SJSA1 (cell line): ENCODE measurements at regions not wholly inside any gene's neighbourhood (a gene's known extent, or its start where the extent isn't known, plus 50 kb on each side); places are given as distances from the start of the nearest gene placed in this dataset.

Source experiments
- DNase-seq, 2 experiments: peaks; one replicate each; pipeline ENCODE4 v3.0.0-alpha.2; 2015 to 2020; ENCODE audit warnings: low spot score in 2 of 2, low read depth in 1 of 2
- H3K27ac ChIP-seq: fragments of 250-450 bp; sonication (Bioruptor Pico); 2 replicates; pipeline ENCODE4 v1.5.1; 2020; ENCODE audit warnings: mild to moderate bottlenecking, moderate library complexity
- H3K27me3 ChIP-seq: fragments of 250-450 bp; sonication (Bioruptor Pico); replicated peaks from 2 replicates; pipeline ENCODE4 v1.5.1; 2020; ENCODE audit warnings: mild to moderate bottlenecking, moderate library complexity
- H3K36me3 ChIP-seq: fragments of 250-450 bp; sonication (Bioruptor Pico); 2 replicates; pipeline ENCODE4 v1.5.1; 2020; ENCODE audit warnings: mild to moderate bottlenecking
- H3K4me1 ChIP-seq: fragments of 250-450 bp; sonication (Bioruptor Pico); replicated peaks from 2 replicates; pipeline ENCODE4 v1.6.1; 2021; ENCODE audit warnings: mild to moderate bottlenecking
- H3K4me3 ChIP-seq: fragments of 250-450 bp; sonication (Bioruptor Pico); 2 replicates; pipeline ENCODE4 v1.5.1; 2020; ENCODE audit warnings: mild to moderate bottlenecking
- H3K9me3 ChIP-seq: fragments of 250-450 bp; sonication (Bioruptor Pico); replicated peaks from 2 replicates; pipeline ENCODE4 v1.5.1; 2020; ENCODE audit warnings: mild to moderate bottlenecking

GRCh38 chr5:89265511-89266179 is 382.7 kb upstream of the MEF2C start:
- Histone ChIP-seq H3K4me3 (no peak overlapping the region), H3K9me3 (no peaks in the 10 kb centered on the region), H3K4me1 (peaks cover 15% of the 10 kb centered on the region), H3K27ac (peak overlapping the region; percentile 31; the same call in 1 of the 2 replicates), H3K36me3 (no peaks in the 10 kb centered on the region), H3K27me3 (no peaks in the 10 kb centered on the region)
- peak in 1 of 2 experiments; percentile 29 for DNase-seq

- Histone ChIP-seq H3K9me3 (no peaks in the 10 kb centered on the region), H3K27ac (no peak overlapping the region), H3K4me1 (peaks cover 15% of the 10 kb centered on the region), H3K36me3 (no peaks in the 10 kb centered on the region), H3K4me3 (no peak overlapping the region), H3K27me3 (no peaks in the 10 kb centered on the region)
- DNase-seq: no peak
These were observed 380.9 kb upstream of the MEF2C start for GRCh38 chr5:89263846-89264245.

- Histone ChIP-seq H3K4me3 (no peak overlapping the region), H3K4me1 (peaks cover 15% of the 10 kb centered on the region), H3K9me3 (no peaks in the 10 kb centered on the region), H3K36me3 (no peaks in the 10 kb centered on the region), H3K27ac (no peak overlapping the region), H3K27me3 (no peaks in the 10 kb centered on the region)
- DNase-seq: no peak
These were observed 379.0 kb upstream of the MEF2C start for GRCh38 chr5:89262030-89262429.

GRCh38 chr5:89260254-89260653 is 377.3 kb upstream of the MEF2C start:
- Histone ChIP-seq H3K27ac (no peak overlapping the region), H3K27me3 (no peaks in the 10 kb centered on the region), H3K9me3 (no peaks in the 10 kb centered on the region), H3K4me1 (peaks cover 7% of the 10 kb centered on the region), H3K36me3 (no peaks in the 10 kb centered on the region), H3K4me3 (no peak overlapping the region)
- no peak for DNase-seq

- Histone ChIP-seq H3K27ac (no peak overlapping the region), H3K27me3 (no peaks in the 10 kb centered on the region), H3K9me3 (no peaks in the 10 kb centered on the region), H3K4me1 (no peaks in the 10 kb centered on the region), H3K36me3 (no peaks in the 10 kb centered on the region), H3K4me3 (no peak overlapping the region)
- DNase-seq: peak in 1 of 2 experiments; percentile 7
These were observed 373.0 kb upstream of the MEF2C start for GRCh38 chr5:89255845-89256463.

- no peaks in the 10 kb centered on the region for H3K4me1 ChIP-seq
- no peaks in the 10 kb centered on the region for H3K9me3 ChIP-seq
- H3K4me3 ChIP-seq: no peak overlapping the region
- H3K27me3 ChIP-seq: no peaks in the 10 kb centered on the region
- no peaks in the 10 kb centered on the region for H3K36me3 ChIP-seq
- no peak overlapping the region for H3K27ac ChIP-seq
- no peak for DNase-seq
These were observed 370.8 kb upstream of the MEF2C start for GRCh38 chr5:89253666-89254352.

- Histone ChIP-seq H3K27me3 (no peaks in the 10 kb centered on the region), H3K4me3 (no peak overlapping the region), H3K27ac (no peak overlapping the region), H3K9me3 (no peaks in the 10 kb centered on the region), H3K4me1 (no peaks in the 10 kb centered on the region), H3K36me3 (no peaks in the 10 kb centered on the region)
- DNase-seq: no peak
These were observed 363.9 kb upstream of the MEF2C start for GRCh38 chr5:89246864-89247263.

GRCh38 chr5:89246252-89246651 is 363.3 kb upstream of the MEF2C start:
- no peak for DNase-seq
- no peaks in the 10 kb centered on the region for H3K36me3 ChIP-seq
- H3K9me3 ChIP-seq: no peaks in the 10 kb centered on the region
- no peak overlapping the region for H3K27ac ChIP-seq
- H3K4me1 ChIP-seq: no peaks in the 10 kb centered on the region
- no peak overlapping the region for H3K4me3 ChIP-seq
- H3K27me3 ChIP-seq: no peaks in the 10 kb centered on the region

- no peak overlapping the region for H3K27ac ChIP-seq
These were observed 360.6 kb upstream of the MEF2C start for GRCh38 chr5:89243611-89244010.

GRCh38 chr5:89241186-89241585 is 358.2 kb upstream of the MEF2C start:
- H3K36me3 ChIP-seq: no peaks in the 10 kb centered on the region
- H3K27me3 ChIP-seq: no peaks in the 10 kb centered on the region
- H3K27ac ChIP-seq: no peak overlapping the region
- H3K4me3 ChIP-seq: no peak overlapping the region
- DNase-seq: peak in 1 of 2 experiments; percentile 16
- H3K4me1 ChIP-seq: peaks cover 3% of the 10 kb centered on the region; the same call in 1 of the 2 replicates
- H3K9me3 ChIP-seq: no peaks in the 10 kb centered on the region

More at GRCh38 chr5:89243611-89244010, 360.6 kb upstream of the MEF2C start:
- no peaks in the 10 kb centered on the region for H3K9me3 ChIP-seq
- DNase-seq: no peak
- no peaks in the 10 kb centered on the region for H3K27me3 ChIP-seq
- H3K36me3 ChIP-seq: no peaks in the 10 kb centered on the region
- H3K4me1 ChIP-seq: no peaks in the 10 kb centered on the region
- H3K4me3 ChIP-seq: no peak overlapping the region

GRCh38 chr5:89236900-89237299 is 353.9 kb upstream of the MEF2C start:
- DNase-seq: peak in 1 of 2 experiments; percentile 22
- no peak overlapping the region for H3K4me3 ChIP-seq
- H3K27ac ChIP-seq: no peak overlapping the region
- H3K9me3 ChIP-seq: no peaks in the 10 kb centered on the region
- no peaks in the 10 kb centered on the region for H3K27me3 ChIP-seq
- peaks cover 3% of the 10 kb centered on the region; the same call in 1 of the 2 replicates for H3K4me1 ChIP-seq
- no peaks in the 10 kb centered on the region for H3K36me3 ChIP-seq

GRCh38 chr5:89233462-89233861 is 350.5 kb upstream of the MEF2C start:
- Histone ChIP-seq H3K27me3 (no peaks in the 10 kb centered on the region), H3K36me3 (no peaks in the 10 kb centered on the region)
- no peak for DNase-seq

GRCh38 chr5:89232139-89232603 is 349.2 kb upstream of the MEF2C start:
- no peaks in the 10 kb centered on the region for H3K9me3 ChIP-seq
- H3K4me3 ChIP-seq: no peak overlapping the region
- H3K27me3 ChIP-seq: no peaks in the 10 kb centered on the region
- no peak overlapping the region for H3K27ac ChIP-seq
- DNase-seq: no peak
- H3K36me3 ChIP-seq: no peaks in the 10 kb centered on the region
- peaks cover 3% of the 10 kb centered on the region; the same call in 1 of the 2 replicates for H3K4me1 ChIP-seq

More at GRCh38 chr5:89233462-89233861, 350.5 kb upstream of the MEF2C start:
- no peaks in the 10 kb centered on the region for H3K9me3 ChIP-seq
- H3K27ac ChIP-seq: no peak overlapping the region
- H3K4me1 ChIP-seq: peaks cover 3% of the 10 kb centered on the region; the same call in 1 of the 2 replicates
- H3K4me3 ChIP-seq: no peak overlapping the region

- Histone ChIP-seq H3K9me3 (no peaks in the 10 kb centered on the region), H3K27me3 (no peaks in the 10 kb centered on the region), H3K36me3 (no peaks in the 10 kb centered on the region), H3K4me1 (no peaks in the 10 kb centered on the region), H3K4me3 (no peak overlapping the region), H3K27ac (no peak overlapping the region)
- DNase-seq: no peak
These were observed 347.2 kb upstream of the MEF2C start for GRCh38 chr5:89230178-89230577.
